Fibroblast of villous mesenchyme (primary cell): ENCODE measurements at regions not wholly inside any gene's neighbourhood (a gene's known extent, or its start where the extent isn't known, plus 50 kb on each side); places are given as distances from the start of the nearest gene placed in this dataset.

Source experiments
- DNase-seq: peaks from one replicate; pipeline ENCODE4 v3.0.0-alpha.2; 2010; ENCODE audit warnings: low read depth
- H3K4me3 ChIP-seq: 2 replicates; pipeline ENCODE4 v1.5.1; 2011; ENCODE audit warnings: low read depth, mild to moderate bottlenecking, low read length
- CTCF ChIP-seq: IDR thresholded peaks from 2 replicates; pipeline ENCODE4 v1.5.1; 2012; ENCODE audit warnings: low read depth, mild to moderate bottlenecking, low read length; ENCODE audit not compliant: insufficient read depth

- TF ChIP-seq CTCF = no peak
- DNase-seq = no peak
- H3K4me3 ChIP-seq = no peak overlapping the region
Observed at GRCh38 chr12:83477696-83478095, 791.0 kb downstream of the TMTC2 start.

GRCh38 chr12:83476695-83477690 is 790.3 kb downstream of the TMTC2 start:
- H3K4me3 ChIP-seq = no peak overlapping the region
- no peak for DNase-seq
- TF ChIP-seq CTCF = no peak

- no peak for DNase-seq
- H3K4me3 ChIP-seq = no peak overlapping the region
- TF ChIP-seq CTCF = no peak
Observed at GRCh38 chr12:83476006-83476405, 789.3 kb downstream of the TMTC2 start.

- DNase-seq = no peak
- TF ChIP-seq CTCF = no peak
- H3K4me3 ChIP-seq = no peak overlapping the region
Observed at GRCh38 chr12:83474369-83474768, 787.7 kb downstream of the TMTC2 start.

GRCh38 chr12:83473408-83474095 is 786.8 kb downstream of the TMTC2 start:
- TF ChIP-seq CTCF = no peak
- H3K4me3 ChIP-seq = no peak overlapping the region
- DNase-seq = no peak

GRCh38 chr12:83472772-83473171 is 786.1 kb downstream of the TMTC2 start:
- no peak for DNase-seq
- no peak for TF ChIP-seq CTCF

More at GRCh38 chr12:83472772-83473171, 786.1 kb downstream of the TMTC2 start:
- no peak overlapping the region for H3K4me3 ChIP-seq
